Vagina (tissue), 2 donors: ENCODE measurements at regions not wholly inside any gene's neighbourhood (a gene's known extent, or its start where the extent isn't known, plus 50 kb on each side); places are given as distances from the start of the nearest gene placed in this dataset.

Experiments used
- POLR2A ChIP-seq, 2 donors: fragments of 450-650 bp; IDR thresholded peaks; one replicate each; pipeline ENCODE4 v1.6.1; 2017; ENCODE audit warnings: antibody characterized with exemption in 2 of 2, mild to moderate bottlenecking in 2 of 2, moderate library complexity in 2 of 2
- POLR2AphosphoS5 ChIP-seq, 2 donors: sonication (generic); formaldehyde crosslinking; IDR thresholded peaks; one replicate each; pipeline ENCODE4 v1.9.0; 2017; ENCODE audit warnings: antibody characterized with exemption in 2 of 2, mild to moderate bottlenecking in 2 of 2, low read depth in 1 of 2; ENCODE audit not compliant: insufficient read depth in 1 of 2
- TF ChIP-seq, protein P1 (sequence below), 3 experiments: fragments of 450-650 bp in 2 of 3; fragments of 200-600 bp in 1 of 3; sonication (generic) in 1 of 3; IDR thresholded peaks; one replicate each; pipeline ENCODE4 v1.5.1; 2017 to 2019; ENCODE audit warnings: antibody characterized with exemption in 3 of 3, mild to moderate bottlenecking in 2 of 3, moderate library complexity in 2 of 3

DNA sequence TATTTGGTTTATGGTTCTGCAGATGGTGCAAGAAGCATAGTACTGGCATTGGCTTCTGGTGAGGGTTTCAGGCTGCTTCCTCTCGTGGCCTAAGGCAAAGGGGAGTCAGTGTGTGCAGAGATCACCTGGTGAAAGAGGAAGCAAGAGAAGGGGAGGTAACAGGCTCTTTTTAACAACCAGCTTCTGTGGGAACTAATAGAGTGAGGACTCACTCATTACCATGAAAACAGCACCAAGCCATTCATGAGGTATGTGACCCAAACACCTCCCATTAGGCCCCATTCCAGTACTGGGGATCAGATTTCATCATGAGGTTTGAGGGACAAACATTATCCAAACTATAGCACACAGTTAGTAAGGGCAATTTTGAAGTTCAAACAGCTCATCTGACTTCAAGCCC is 263.5 kb downstream of the TMEM38B start:
- TF ChIP-seq, protein P1, sequence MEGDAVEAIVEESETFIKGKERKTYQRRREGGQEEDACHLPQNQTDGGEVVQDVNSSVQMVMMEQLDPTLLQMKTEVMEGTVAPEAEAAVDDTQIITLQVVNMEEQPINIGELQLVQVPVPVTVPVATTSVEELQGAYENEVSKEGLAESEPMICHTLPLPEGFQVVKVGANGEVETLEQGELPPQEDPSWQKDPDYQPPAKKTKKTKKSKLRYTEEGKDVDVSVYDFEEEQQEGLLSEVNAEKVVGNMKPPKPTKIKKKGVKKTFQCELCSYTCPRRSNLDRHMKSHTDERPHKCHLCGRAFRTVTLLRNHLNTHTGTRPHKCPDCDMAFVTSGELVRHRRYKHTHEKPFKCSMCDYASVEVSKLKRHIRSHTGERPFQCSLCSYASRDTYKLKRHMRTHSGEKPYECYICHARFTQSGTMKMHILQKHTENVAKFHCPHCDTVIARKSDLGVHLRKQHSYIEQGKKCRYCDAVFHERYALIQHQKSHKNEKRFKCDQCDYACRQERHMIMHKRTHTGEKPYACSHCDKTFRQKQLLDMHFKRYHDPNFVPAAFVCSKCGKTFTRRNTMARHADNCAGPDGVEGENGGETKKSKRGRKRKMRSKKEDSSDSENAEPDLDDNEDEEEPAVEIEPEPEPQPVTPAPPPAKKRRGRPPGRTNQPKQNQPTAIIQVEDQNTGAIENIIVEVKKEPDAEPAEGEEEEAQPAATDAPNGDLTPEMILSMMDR (IDR thresholded peaks at IDR 0.05): no peak
- TF ChIP-seq POLR2A (IDR thresholded peaks at IDR 0.05): no peak
- TF ChIP-seq POLR2AphosphoS5 (IDR thresholded peaks at IDR 0.05; ENCODE audit: insufficient read depth in 1 of 2, low read depth in 1 of 2): no peak
